HG02981 (cell line): ENCODE measurements at regions not wholly inside any gene's neighbourhood (a gene's known extent, or its start where the extent isn't known, plus 50 kb on each side); places are given as distances from the start of the nearest gene placed in this dataset.

ENCODE experiments used
- ATAC-seq: cut with Tn5 transposase; IDR thresholded peaks from one replicate; pipeline ENCODE4 v1.9.1; 2021; ENCODE audit warnings: mild to moderate bottlenecking, moderate library complexity; ENCODE audit not compliant: unreplicated experiment

GRCh38 chr2:118699447-118700175 is 147.8 kb downstream of the EN1 start:
- no peak for ATAC-seq

- ATAC-seq, result no peak
Measured at GRCh38 chr2:118698564-118698963, 148.9 kb downstream of the EN1 start.

GRCh38 chr2:118697781-118698180 is 149.7 kb downstream of the EN1 start:
- ATAC-seq, result no peak

GRCh38 chr2:118696786-118697465 is 150.5 kb downstream of the EN1 start:
- no peak for ATAC-seq

- ATAC-seq, result no peak
Measured at GRCh38 chr2:118693287-118693822, 154.1 kb downstream of the EN1 start.

GRCh38 chr2:118689874-118690273 is 157.6 kb downstream of the EN1 start:
- no peak for ATAC-seq

- ATAC-seq, result no peak
Measured at GRCh38 chr2:118689456-118689855, 158.0 kb downstream of the EN1 start.

- no peak for ATAC-seq
Measured at GRCh38 chr2:118689033-118689432, 158.4 kb downstream of the EN1 start.

- ATAC-seq, result no peak
Measured at GRCh38 chr2:118687698-118688097, 159.8 kb downstream of the EN1 start.

GRCh38 chr2:118687192-118687591 is 160.3 kb downstream of the EN1 start:
- ATAC-seq, result no peak

- no peak for ATAC-seq
Measured at GRCh38 chr2:118686346-118686745, 161.1 kb downstream of the EN1 start.

- ATAC-seq, result no peak
Measured at GRCh38 chr2:118683460-118683859, 164.0 kb downstream of the EN1 start.

- ATAC-seq, result no peak
Measured at GRCh38 chr2:118678985-118679384, 168.5 kb downstream of the EN1 start.

GRCh38 chr2:118677546-118677945 is 169.9 kb downstream of the EN1 start:
- no peak for ATAC-seq

- no peak for ATAC-seq
Measured at GRCh38 chr2:118675531-118675930, 171.9 kb downstream of the EN1 start.

- no peak for ATAC-seq
Measured at GRCh38 chr2:118672571-118673158, 174.8 kb downstream of the EN1 start.

- no peak for ATAC-seq
Measured at GRCh38 chr2:118671701-118672454, 175.6 kb downstream of the EN1 start.

- no peak for ATAC-seq
Measured at GRCh38 chr2:118670838-118671237, 176.6 kb downstream of the EN1 start.

GRCh38 chr2:118670276-118670675 is 177.2 kb downstream of the EN1 start:
- no peak for ATAC-seq

- ATAC-seq, result no peak
Measured at GRCh38 chr2:118669654-118670053, 177.8 kb downstream of the EN1 start.
